ENCODE measurements at regions not wholly inside any gene's neighbourhood (a gene's known extent, or its start where the extent isn't known, plus 50 kb on each side); places are given as distances from the start of the nearest gene placed in this dataset.

- DNase-seq (ENCODE audit: low read depth, low spot score), result no peak
- TF ChIP-seq CTCF (IDR thresholded peaks at IDR 0.05; ENCODE audit: insufficient read depth, low read length, missing control alignments), result no peak
- H3K4me3 ChIP-seq (ENCODE audit: low read depth, low read length), result no peak overlapping the region
- ChIA-PET CTCF (no interaction called here), POLR2A (no interaction called here)
Measured at GRCh38 chr14:44873536-44873935, 88.2 kb downstream of the KLHL28 start.

- no peak for DNase-seq (ENCODE audit: low read depth, low spot score)
- no peak for TF ChIP-seq CTCF (IDR thresholded peaks at IDR 0.05; ENCODE audit: insufficient read depth, low read length, missing control alignments)
- ChIA-PET POLR2A (no interaction called here), CTCF (no interaction called here)
- H3K4me3 ChIP-seq (ENCODE audit: low read depth, low read length), result no peak overlapping the region
Measured at GRCh38 chr14:44866770-44867169, 95.0 kb downstream of the KLHL28 start.

- POLR2A ChIA-PET, result no interaction called here
- no peak for TF ChIP-seq CTCF (IDR thresholded peaks at IDR 0.05; ENCODE audit: insufficient read depth, low read length, missing control alignments)
- CTCF ChIA-PET, result no interaction called here
Measured at GRCh38 chr14:44866322-44866721, 95.4 kb downstream of the KLHL28 start.

GRCh38 chr14:44863271-44863670 lies 98.5 kb downstream of the KLHL28 start:
- POLR2A ChIA-PET, result no interaction called here
- no peak for DNase-seq (ENCODE audit: low read depth, low spot score)

More at GRCh38 chr14:44866322-44866721, 95.4 kb downstream of the KLHL28 start:
- no peak overlapping the region for H3K4me3 ChIP-seq (ENCODE audit: low read depth, low read length)
- DNase-seq (ENCODE audit: low read depth, low spot score), result no peak

GRCh38 chr14:44854114-44854513 lies 107.6 kb downstream of the KLHL28 start:
- ChIA-PET POLR2A (no interaction called here), CTCF (no interaction called here)
- DNase-seq (ENCODE audit: low read depth, low spot score), result no peak

More at GRCh38 chr14:44863271-44863670, 98.5 kb downstream of the KLHL28 start:
- H3K4me3 ChIP-seq (ENCODE audit: low read depth, low read length), result no peak overlapping the region
- CTCF ChIA-PET, result no interaction called here
- TF ChIP-seq CTCF (IDR thresholded peaks at IDR 0.05; ENCODE audit: insufficient read depth, low read length, missing control alignments), result no peak

GRCh38 chr14:44847526-44848309 lies 114.0 kb downstream of the KLHL28 start:
- POLR2A ChIA-PET, result no interaction called here
- no peak for TF ChIP-seq CTCF (IDR thresholded peaks at IDR 0.05; ENCODE audit: insufficient read depth, low read length, missing control alignments)
- no peak overlapping the region for H3K4me3 ChIP-seq (ENCODE audit: low read depth, low read length)
- DNase-seq (ENCODE audit: low read depth, low spot score), result no peak
- CTCF ChIA-PET, result interaction anchor here (1.5 to 1.6 kb wide), 3 partner anchors 14 to 40 kb away, joined by 3 to 5 read pairs (median 4); no protein-coding TSS in a partner anchor

More at GRCh38 chr14:44854114-44854513, 107.6 kb downstream of the KLHL28 start:
- H3K4me3 ChIP-seq (ENCODE audit: low read depth, low read length), result no peak overlapping the region
- no peak for TF ChIP-seq CTCF (IDR thresholded peaks at IDR 0.05; ENCODE audit: insufficient read depth, low read length, missing control alignments)
